HG03060 (cell line): ENCODE measurements at regions not wholly inside any gene's neighbourhood (a gene's known extent, or its start where the extent isn't known, plus 50 kb on each side); places are given as distances from the start of the nearest gene placed in this dataset.
A peak's percentile ranks its signal among the peaks of the same experiment; 100 is the strongest.

Source experiments
- ATAC-seq: cut with Tn5 transposase; IDR thresholded peaks from one replicate; pipeline ENCODE4 v1.9.1; 2021; ENCODE audit warnings: low read depth, moderate number of reproducible peaks; ENCODE audit not compliant: unreplicated experiment

DNA sequence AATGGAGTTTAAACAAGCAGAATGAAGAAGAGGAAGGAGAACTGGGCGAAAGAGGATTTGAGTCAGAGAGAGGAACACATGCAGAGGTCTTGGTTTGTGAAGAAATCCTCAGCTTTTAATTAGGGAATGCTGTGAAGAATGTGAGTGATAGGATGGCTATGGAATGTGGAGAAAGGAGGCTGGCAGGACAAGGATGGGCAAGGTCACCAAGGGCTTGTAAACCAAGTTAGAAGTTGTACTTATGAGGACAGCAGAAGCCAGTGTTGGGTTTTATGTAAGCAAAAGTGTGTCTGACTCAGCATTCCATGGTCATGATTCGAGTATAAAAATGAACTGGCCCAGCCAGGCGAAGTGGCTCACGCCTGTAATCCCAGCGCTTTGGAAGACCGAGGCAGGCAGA, 60.0 kb upstream of the IL12A start:
- no peak for ATAC-seq

DNA sequence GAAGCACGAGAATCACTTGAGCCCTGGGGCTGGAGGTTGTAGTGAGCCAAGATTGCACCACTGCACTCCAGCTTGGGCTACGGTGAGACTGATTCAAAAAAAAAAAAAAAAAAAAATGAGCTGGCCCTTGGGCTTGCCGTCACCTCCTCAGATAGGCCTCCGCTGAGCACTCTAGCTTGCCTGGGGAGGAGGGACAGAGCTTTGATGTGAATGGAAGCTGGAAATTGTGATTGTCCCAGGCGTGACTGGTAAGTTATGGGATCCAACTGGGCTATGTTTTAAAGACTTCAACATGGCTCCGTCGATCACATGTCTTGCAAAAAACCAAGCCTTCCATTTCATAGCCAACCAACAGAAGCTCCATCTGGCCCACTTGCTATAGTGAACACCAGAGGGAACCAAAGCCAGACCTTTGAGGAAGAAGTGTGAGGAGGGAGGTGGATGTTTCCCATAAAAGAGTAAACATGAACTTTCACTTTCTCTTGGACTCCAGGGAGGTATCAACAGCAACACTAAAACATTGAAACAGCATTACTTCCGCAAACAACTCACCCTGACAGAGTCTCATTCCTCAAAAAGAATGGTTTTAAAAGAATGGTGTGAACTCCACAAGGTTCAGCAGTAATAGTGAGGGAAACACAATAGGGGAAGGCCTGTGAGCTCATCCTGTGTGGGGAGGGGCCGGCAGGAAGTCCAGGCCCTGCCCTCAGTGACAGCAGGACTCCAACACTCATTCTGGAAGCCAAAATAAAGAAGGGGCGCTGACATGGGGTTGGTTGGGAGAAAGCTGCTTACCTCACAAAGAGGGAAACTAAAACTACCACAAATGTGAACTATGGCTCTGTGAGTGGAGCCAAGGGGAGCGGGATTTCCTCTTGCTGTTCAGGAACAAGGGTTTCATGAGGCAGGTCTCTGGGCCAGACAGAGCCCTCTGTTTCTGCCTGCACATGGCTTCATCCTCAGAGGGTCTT, 59.2 kb upstream of the IL12A start:
- peak; percentile 57 for ATAC-seq

DNA sequence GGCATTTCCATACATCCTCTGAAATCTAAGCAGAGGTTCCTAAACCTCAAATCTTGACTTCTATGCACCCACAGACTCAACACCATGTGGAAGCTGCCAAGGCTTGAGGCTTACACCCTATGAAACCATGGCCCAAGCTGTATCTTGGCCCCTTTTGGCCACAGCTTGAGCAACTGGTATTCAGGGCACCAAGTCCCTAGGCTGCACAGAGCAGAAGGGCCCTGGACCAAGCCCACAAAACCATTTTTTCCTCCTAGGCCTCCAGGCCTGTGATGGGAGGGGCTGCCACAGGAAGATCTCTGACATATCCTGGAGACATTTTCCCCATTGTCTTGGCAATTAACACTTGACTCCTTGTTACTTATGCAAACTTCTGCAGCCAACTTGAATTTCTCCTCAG, 54.4 kb upstream of the IL12A start:
- ATAC-seq, result no peak

DNA sequence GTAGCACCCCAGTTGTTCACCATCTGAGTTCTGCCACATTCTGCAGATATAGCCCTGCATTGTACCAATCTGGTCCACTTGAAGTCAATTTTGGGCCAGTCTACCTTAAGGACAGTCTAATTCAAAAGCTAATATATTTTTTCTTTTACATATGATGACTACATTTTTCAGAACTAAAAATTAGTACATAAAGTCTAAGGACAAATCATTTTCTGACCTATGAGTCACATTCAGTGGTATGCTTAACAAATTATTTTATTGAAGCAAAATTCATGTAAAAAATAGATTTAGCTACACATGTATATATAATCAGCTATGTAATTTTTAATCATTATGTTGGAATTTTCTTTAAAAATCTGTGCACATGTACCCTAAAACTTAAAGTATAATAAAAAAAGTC, 52.1 kb upstream of the IL12A start:
- no peak for ATAC-seq

DNA sequence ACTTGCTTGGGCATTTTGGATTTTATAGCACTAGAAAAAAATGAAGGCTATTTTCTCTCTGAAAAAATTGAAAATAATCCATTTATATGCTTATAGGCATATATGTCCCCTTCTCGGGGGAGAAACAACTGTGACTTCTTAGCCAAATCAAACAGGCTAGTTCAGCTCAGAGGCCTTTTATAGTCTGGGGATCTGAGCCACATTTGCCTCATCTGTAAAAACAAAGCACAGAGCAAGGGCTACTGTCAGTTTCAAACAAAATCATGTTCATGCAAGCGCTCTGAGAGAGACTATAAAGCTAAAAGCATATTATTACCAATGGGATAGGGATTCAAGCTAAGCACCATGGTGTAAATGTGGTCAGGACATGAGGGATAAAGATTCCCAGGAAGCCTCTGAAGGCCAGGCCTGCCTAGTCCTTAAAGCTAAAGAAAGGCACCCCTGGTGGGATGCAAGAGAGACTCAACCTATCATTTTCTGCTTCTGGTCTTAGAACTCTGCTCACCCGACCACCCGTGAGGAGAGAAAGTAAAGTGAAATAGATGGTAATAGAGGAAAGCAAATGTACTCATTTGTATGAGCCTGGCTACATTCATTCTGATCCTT, 51.0 kb upstream of the IL12A start:
- no peak for ATAC-seq

DNA sequence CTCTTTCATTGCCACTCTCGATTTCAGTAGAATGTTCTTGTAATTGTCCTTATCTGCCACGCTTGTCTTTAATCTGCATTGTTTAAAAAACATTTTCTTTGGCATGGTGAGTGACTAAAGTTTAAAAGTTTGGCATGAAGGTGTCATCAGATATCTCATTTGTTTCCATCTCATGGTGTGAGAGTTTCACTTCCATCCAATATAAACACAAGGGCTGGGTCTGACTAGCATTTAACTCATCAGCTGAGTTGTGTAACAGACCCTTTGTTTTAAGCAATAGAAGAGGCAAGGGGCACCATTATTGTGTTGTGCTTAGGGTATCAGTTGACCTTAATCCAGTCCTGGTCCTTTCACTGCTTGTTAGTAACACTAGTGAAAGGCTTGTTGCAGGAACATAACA, 49.9 kb upstream of the IL12A start:
- no peak for ATAC-seq
